ENCODE measurements at regions not wholly inside any gene's neighbourhood (a gene's known extent, or its start where the extent isn't known, plus 50 kb on each side); places are given as distances from the start of the nearest gene placed in this dataset.
"Not testable (repeated sequence)": the region's sequence is repeated elsewhere in the genome, so short reads cannot be mapped to it uniquely, and the experiment has no call there.

GRCh38 chr12:19624491-19624890 lies 185.2 kb downstream of the AEBP2 start:
- in situ Hi-C loops (cut with HindIII; ENCODE audit: low sequenced_read_pairs), result no loop called here

GRCh38 chr12:19625551-19625950 lies 186.3 kb downstream of the AEBP2 start:
- in situ Hi-C loops (cut with HindIII; ENCODE audit: low sequenced_read_pairs), result not testable (repeated sequence)

GRCh38 chr12:19627719-19628118 lies 188.4 kb downstream of the AEBP2 start:
- in situ Hi-C loops (cut with HindIII; ENCODE audit: low sequenced_read_pairs), result no loop called here

- in situ Hi-C loops (cut with HindIII; ENCODE audit: low sequenced_read_pairs), result no loop called here
These were observed 191.2 kb downstream of the AEBP2 start for GRCh38 chr12:19630536-19630935.

- in situ Hi-C loops (cut with HindIII; ENCODE audit: low sequenced_read_pairs), result no loop called here
These were observed 193.9 kb downstream of the AEBP2 start for GRCh38 chr12:19633194-19633593.

- in situ Hi-C loops (cut with HindIII; ENCODE audit: low sequenced_read_pairs), result no loop called here
These were observed 194.3 kb downstream of the AEBP2 start for GRCh38 chr12:19633641-19634040.

- in situ Hi-C loops (cut with HindIII; ENCODE audit: low sequenced_read_pairs), result no loop called here
These were observed 200.6 kb downstream of the AEBP2 start for GRCh38 chr12:19639781-19640415.

- in situ Hi-C loops (cut with HindIII; ENCODE audit: low sequenced_read_pairs), result no loop called here
These were observed 202.2 kb downstream of the AEBP2 start for GRCh38 chr12:19641235-19642080.

GRCh38 chr12:19642345-19642744 lies 203.1 kb downstream of the AEBP2 start:
- in situ Hi-C loops (cut with HindIII; ENCODE audit: low sequenced_read_pairs), result no loop called here

- in situ Hi-C loops (cut with HindIII; ENCODE audit: low sequenced_read_pairs), result no loop called here
These were observed 204.3 kb downstream of the AEBP2 start for GRCh38 chr12:19643635-19644034.

- in situ Hi-C loops (cut with HindIII; ENCODE audit: low sequenced_read_pairs), result no loop called here
These were observed 205.3 kb downstream of the AEBP2 start for GRCh38 chr12:19644571-19644970.

GRCh38 chr12:19645823-19646222 lies 206.5 kb downstream of the AEBP2 start:
- in situ Hi-C loops (cut with HindIII; ENCODE audit: low sequenced_read_pairs), result no loop called here

- in situ Hi-C loops (cut with HindIII; ENCODE audit: low sequenced_read_pairs), result no loop called here
These were observed 207.3 kb downstream of the AEBP2 start for GRCh38 chr12:19646599-19646998.

- in situ Hi-C loops (cut with HindIII; ENCODE audit: low sequenced_read_pairs), result no loop called here
These were observed 208.7 kb downstream of the AEBP2 start for GRCh38 chr12:19647806-19648556.

- in situ Hi-C loops (cut with HindIII; ENCODE audit: low sequenced_read_pairs), result no loop called here
These were observed 209.3 kb downstream of the AEBP2 start for GRCh38 chr12:19648591-19648990.

- in situ Hi-C loops (cut with HindIII; ENCODE audit: low sequenced_read_pairs), result loop anchor here (5.0 kb wide), 1 partner anchor 65 kb away; no protein-coding TSS in a partner anchor
These were observed 213.1 kb downstream of the AEBP2 start for GRCh38 chr12:19652386-19652785.

- in situ Hi-C loops (cut with HindIII; ENCODE audit: low sequenced_read_pairs), result loop anchor here (5.0 kb wide), 1 partner anchor 62 kb away; no protein-coding TSS in a partner anchor
These were observed 215.5 kb downstream of the AEBP2 start for GRCh38 chr12:19654650-19655376.

GRCh38 chr12:19657118-19657731 lies 217.9 kb downstream of the AEBP2 start:
- in situ Hi-C loops (cut with HindIII; ENCODE audit: low sequenced_read_pairs), result no loop called here

- in situ Hi-C loops (cut with HindIII; ENCODE audit: low sequenced_read_pairs), result no loop called here
These were observed 218.4 kb downstream of the AEBP2 start for GRCh38 chr12:19657732-19658130.

- in situ Hi-C loops (cut with HindIII; ENCODE audit: low sequenced_read_pairs), result no loop called here
These were observed 219.8 kb downstream of the AEBP2 start for GRCh38 chr12:19659086-19659485.
